Esophagus muscularis mucosa (tissue), 3 donors: ENCODE measurements at regions not wholly inside any gene's neighbourhood (a gene's known extent, or its start where the extent isn't known, plus 50 kb on each side); places are given as distances from the start of the nearest gene placed in this dataset.

Experiments
- POLR2A ChIP-seq: fragments of 450-650 bp; IDR thresholded peaks from one replicate; pipeline ENCODE4 v1.6.1; 2017; ENCODE audit warnings: antibody characterized with exemption, moderate library complexity, mild to moderate bottlenecking, low read depth
- TF ChIP-seq, protein P1 (sequence below), 3 experiments: fragments of 200-600 bp in 2 of 3; fragments of 450-650 bp in 1 of 3; sonication (generic) in 2 of 3; IDR thresholded peaks; one replicate each; pipeline ENCODE4 v1.5.1; 2017 to 2019; ENCODE audit warnings: antibody characterized with exemption in 3 of 3, mild to moderate bottlenecking in 2 of 3, moderate library complexity in 1 of 3

DNA sequence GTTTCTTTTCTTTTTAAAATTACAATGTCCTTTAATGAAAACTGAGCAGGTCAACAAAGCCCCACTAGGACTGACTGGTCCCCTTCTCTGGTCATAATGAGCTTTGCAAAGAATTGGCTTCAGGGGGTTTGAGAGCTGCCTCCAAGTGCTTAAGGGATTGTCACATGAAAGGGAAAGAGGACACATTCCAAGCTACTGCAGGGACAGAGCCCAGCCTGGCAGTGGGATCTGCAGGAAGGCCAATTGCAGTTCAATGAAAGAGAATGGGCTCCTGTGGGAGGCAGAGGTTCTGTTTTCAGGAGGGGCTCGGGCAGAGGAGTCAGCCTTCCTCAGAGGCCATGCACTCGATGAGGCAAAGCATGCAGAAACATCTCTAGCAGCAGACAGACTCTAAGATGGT is 84.1 kb upstream of the ACKR3 start:
- TF ChIP-seq, protein P1, sequence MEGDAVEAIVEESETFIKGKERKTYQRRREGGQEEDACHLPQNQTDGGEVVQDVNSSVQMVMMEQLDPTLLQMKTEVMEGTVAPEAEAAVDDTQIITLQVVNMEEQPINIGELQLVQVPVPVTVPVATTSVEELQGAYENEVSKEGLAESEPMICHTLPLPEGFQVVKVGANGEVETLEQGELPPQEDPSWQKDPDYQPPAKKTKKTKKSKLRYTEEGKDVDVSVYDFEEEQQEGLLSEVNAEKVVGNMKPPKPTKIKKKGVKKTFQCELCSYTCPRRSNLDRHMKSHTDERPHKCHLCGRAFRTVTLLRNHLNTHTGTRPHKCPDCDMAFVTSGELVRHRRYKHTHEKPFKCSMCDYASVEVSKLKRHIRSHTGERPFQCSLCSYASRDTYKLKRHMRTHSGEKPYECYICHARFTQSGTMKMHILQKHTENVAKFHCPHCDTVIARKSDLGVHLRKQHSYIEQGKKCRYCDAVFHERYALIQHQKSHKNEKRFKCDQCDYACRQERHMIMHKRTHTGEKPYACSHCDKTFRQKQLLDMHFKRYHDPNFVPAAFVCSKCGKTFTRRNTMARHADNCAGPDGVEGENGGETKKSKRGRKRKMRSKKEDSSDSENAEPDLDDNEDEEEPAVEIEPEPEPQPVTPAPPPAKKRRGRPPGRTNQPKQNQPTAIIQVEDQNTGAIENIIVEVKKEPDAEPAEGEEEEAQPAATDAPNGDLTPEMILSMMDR (IDR thresholded peaks at IDR 0.05): no peak
- TF ChIP-seq POLR2A: no peak
